Neural cell (in vitro differentiated cells): ENCODE measurements at regions not wholly inside any gene's neighbourhood (a gene's known extent, or its start where the extent isn't known, plus 50 kb on each side); places are given as distances from the start of the nearest gene placed in this dataset.

Experiments used
- CTCF ChIP-seq: fragments of 450-650 bp; IDR thresholded peaks from 2 replicates; pipeline ENCODE4 v1.5.1; 2014; ENCODE audit warnings: antibody characterized with exemption, mild to moderate bottlenecking, moderate library complexity; ENCODE audit not compliant: poor library complexity, severe bottlenecking
- EZH2 ChIP-seq: fragments of 200-600, 300-800 bp; shearing (Covaris generic), sonication (generic); IDR thresholded peaks from 2 replicates; pipeline ENCODE4 v1.6.1; 2014; ENCODE audit warnings: antibody characterized with exemption, low read length, borderline replicate concordance, mild to moderate bottlenecking; ENCODE audit not compliant: insufficient read depth, poor library complexity, severe bottlenecking
- RAD21 ChIP-seq: fragments of 450-650 bp; conservative IDR thresholded peaks from 2 replicates; pipeline ENCODE4 v1.6.1; 2014; ENCODE audit warnings: antibody characterized with exemption, mild to moderate bottlenecking, moderate library complexity

- TF ChIP-seq CTCF (no peak), RAD21 (no peak), EZH2 (no peak)
These were observed 360.1 kb upstream of the ADGRL3 start for GRCh38 chr4:60840020-60840419.
